Parathyroid adenoma (tissue), 2 donors: ENCODE measurements at regions not wholly inside any gene's neighbourhood (a gene's known extent, or its start where the extent isn't known, plus 50 kb on each side); places are given as distances from the start of the nearest gene placed in this dataset.
A peak's percentile ranks its signal among the peaks of the same experiment; 100 is the strongest.

ENCODE experiments used
- H2AFZ ChIP-seq: fragments of 300-600 bp; sonication (generic); one replicate; pipeline ENCODE4 v1.7.0; 2017; ENCODE audit warnings: antibody characterized with exemption, mild to moderate bottlenecking
- H3K27ac ChIP-seq: fragments of 300-600 bp; sonication (generic); one replicate; pipeline ENCODE4 v1.7.0; 2017
- H3K27me3 ChIP-seq: fragments of 300-600 bp; sonication (generic); one replicate; pipeline ENCODE4 v1.7.0; 2017; ENCODE audit warnings: low read length; ENCODE audit not compliant: control insufficient read depth, insufficient read depth
- H3K36me3 ChIP-seq: fragments of 300-600 bp; sonication (generic); one replicate; pipeline ENCODE4 v1.7.0; 2017; ENCODE audit warnings: low read length; ENCODE audit not compliant: control insufficient read depth, insufficient read depth
- H3K4me1 ChIP-seq: fragments of 300-600 bp; sonication (generic); one replicate; pipeline ENCODE4 v1.7.0; 2017; ENCODE audit warnings: control low read depth
- H3K4me2 ChIP-seq: fragments of 300-600 bp; sonication (generic); one replicate; pipeline ENCODE4 v1.7.0; 2017; ENCODE audit warnings: low read length
- H3K4me3 ChIP-seq: fragments of 300-600 bp; sonication (generic); one replicate; pipeline ENCODE4 v1.7.0; 2017; ENCODE audit warnings: low read depth, low read length
- H3K79me2 ChIP-seq: fragments of 300-600 bp; sonication (generic); one replicate; pipeline ENCODE4 v1.7.0; 2017; ENCODE audit warnings: control low read depth
- H3K9ac ChIP-seq: fragments of 300-600 bp; sonication (generic); one replicate; pipeline ENCODE4 v1.7.0; 2017; ENCODE audit warnings: mild to moderate bottlenecking
- H3K9me3 ChIP-seq: fragments of 300-600 bp; sonication (generic); one replicate; pipeline ENCODE4 v1.7.0; 2017; ENCODE audit warnings: low read length; ENCODE audit not compliant: control insufficient read depth
- CTCF ChIP-seq: fragments of 300-600 bp; sonication (generic); IDR thresholded peaks from one replicate; pipeline ENCODE4 v1.7.0; 2017; ENCODE audit warnings: antibody characterized with exemption, mild to moderate bottlenecking
- donor health status: primary hyperparathyroidism.

- H2AFZ ChIP-seq, result no peak overlapping the region
- peak overlapping the region; percentile 11 for H3K4me2 ChIP-seq
- no peak overlapping the region for H3K27ac ChIP-seq
- H3K4me1 ChIP-seq, result peaks cover 3% of the 10 kb centered on the region
- TF ChIP-seq CTCF, result no peak
- H3K27me3 ChIP-seq, result no peaks in the 10 kb centered on the region
- no peak overlapping the region for H3K4me3 ChIP-seq
- no peaks in the 10 kb centered on the region for H3K79me2 ChIP-seq
- no peaks in the 10 kb centered on the region for H3K9me3 ChIP-seq
- no peaks in the 10 kb centered on the region for H3K36me3 ChIP-seq
- H3K9ac ChIP-seq, result no peak overlapping the region
Observed at GRCh38 chr9:36484124-36484523, 84.1 kb upstream of the RNF38 start.

GRCh38 chr9:36479101-36479500 lies 79.0 kb upstream of the RNF38 start:
- no peaks in the 10 kb centered on the region for H3K27me3 ChIP-seq
- no peaks in the 10 kb centered on the region for H3K36me3 ChIP-seq
- H3K4me1 ChIP-seq, result no peaks in the 10 kb centered on the region
- H3K9ac ChIP-seq, result no peak overlapping the region
- H3K4me2 ChIP-seq, result no peak overlapping the region
- H2AFZ ChIP-seq, result no peak overlapping the region
- TF ChIP-seq CTCF, result no peak
- H3K27ac ChIP-seq, result no peak overlapping the region
- peaks cover 4% of the 10 kb centered on the region for H3K79me2 ChIP-seq
- no peaks in the 10 kb centered on the region for H3K9me3 ChIP-seq
- H3K4me3 ChIP-seq, result no peak overlapping the region

- H3K9ac ChIP-seq, result no peak overlapping the region
- no peak overlapping the region for H3K4me3 ChIP-seq
Observed at GRCh38 chr9:36471359-36471758, 71.3 kb upstream of the RNF38 start.

GRCh38 chr9:36470643-36471290 lies 70.7 kb upstream of the RNF38 start:
- H3K9me3 ChIP-seq, result no peaks in the 10 kb centered on the region
- no peak overlapping the region for H3K9ac ChIP-seq
- H3K4me1 ChIP-seq, result no peaks in the 10 kb centered on the region
- H2AFZ ChIP-seq, result no peak overlapping the region
- H3K36me3 ChIP-seq, result no peaks in the 10 kb centered on the region
- no peaks in the 10 kb centered on the region for H3K79me2 ChIP-seq
- TF ChIP-seq CTCF, result no peak
- no peak overlapping the region for H3K4me2 ChIP-seq
- no peaks in the 10 kb centered on the region for H3K27me3 ChIP-seq
- peak overlapping the region; percentile 53 for H3K27ac ChIP-seq
- H3K4me3 ChIP-seq, result no peak overlapping the region

More at GRCh38 chr9:36471359-36471758, 71.3 kb upstream of the RNF38 start:
- Histone ChIP-seq H3K4me1 (no peaks in the 10 kb centered on the region), H3K9me3 (no peaks in the 10 kb centered on the region), H3K4me2 (no peak overlapping the region), H3K27me3 (no peaks in the 10 kb centered on the region), H3K27ac (peak overlapping the region; percentile 53), H3K79me2 (no peaks in the 10 kb centered on the region), H3K36me3 (no peaks in the 10 kb centered on the region), H2AFZ (no peak overlapping the region)
- no peak for TF ChIP-seq CTCF

- Histone ChIP-seq H3K4me2 (no peak overlapping the region), H3K4me3 (no peak overlapping the region), H3K4me1 (no peaks in the 10 kb centered on the region), H3K79me2 (peaks cover 4% of the 10 kb centered on the region), H3K27me3 (no peaks in the 10 kb centered on the region), H2AFZ (no peak overlapping the region), H3K9ac (no peak overlapping the region), H3K9me3 (no peaks in the 10 kb centered on the region), H3K27ac (no peak overlapping the region), H3K36me3 (no peaks in the 10 kb centered on the region)
- no peak for TF ChIP-seq CTCF
Observed at GRCh38 chr9:36463467-36463866, 63.4 kb upstream of the RNF38 start.
